ENCODE measurements at regions not wholly inside any gene's neighbourhood (a gene's known extent, or its start where the extent isn't known, plus 50 kb on each side); places are given as distances from the start of the nearest gene placed in this dataset.
A peak's percentile ranks its signal among the peaks of the same experiment; 100 is the strongest.

DNA sequence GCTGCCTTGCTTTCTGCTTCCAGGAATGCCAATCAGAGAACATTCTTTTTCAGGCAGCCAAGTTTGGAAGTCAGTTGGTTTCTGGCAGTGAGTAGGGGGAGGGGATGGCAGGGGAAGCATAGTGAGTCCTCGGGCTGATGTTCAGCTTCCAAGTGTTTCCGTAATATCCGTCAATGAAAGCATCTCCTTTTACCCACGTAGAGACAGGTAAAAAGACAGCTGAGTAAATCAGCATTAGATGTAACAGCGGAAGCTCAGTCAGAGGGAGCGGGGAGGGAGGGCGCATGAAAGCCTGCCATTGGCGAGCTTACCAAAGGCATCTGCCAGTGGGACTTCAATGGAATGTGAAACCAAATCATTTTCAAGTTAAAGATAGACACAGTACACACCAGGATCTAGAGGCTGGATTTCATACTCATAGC is 117.1 kb upstream of the DTNA start:
- peak; percentile 30 for DNase-seq (ENCODE audit: low read depth, low spot score)

- DNase-seq (ENCODE audit: low read depth, low spot score): no peak
Observed at GRCh38 chr18:34594266-34594665, 115.8 kb upstream of the DTNA start.

GRCh38 chr18:34595690-34596089 is 114.4 kb upstream of the DTNA start:
- DNase-seq (ENCODE audit: low read depth, low spot score): peak; percentile 30

- no peak for DNase-seq (ENCODE audit: low read depth, low spot score)
Observed at GRCh38 chr18:34598120-34598635, 111.9 kb upstream of the DTNA start.

GRCh38 chr18:34600158-34600557 is 109.9 kb upstream of the DTNA start:
- no peak for DNase-seq (ENCODE audit: low read depth, low spot score)

- DNase-seq (ENCODE audit: low read depth, low spot score): no peak
Observed at GRCh38 chr18:34600874-34601656, 109.0 kb upstream of the DTNA start.

- no peak for DNase-seq (ENCODE audit: low read depth, low spot score)
Observed at GRCh38 chr18:34604591-34604990, 105.5 kb upstream of the DTNA start.

- no peak for DNase-seq (ENCODE audit: low read depth, low spot score)
Observed at GRCh38 chr18:34606851-34607250, 103.2 kb upstream of the DTNA start.

GRCh38 chr18:34608064-34608463 is 102.0 kb upstream of the DTNA start:
- DNase-seq (ENCODE audit: low read depth, low spot score): no peak

GRCh38 chr18:34609986-34610648 is 100.0 kb upstream of the DTNA start:
- no peak for DNase-seq (ENCODE audit: low read depth, low spot score)

- no peak for DNase-seq (ENCODE audit: low read depth, low spot score)
Observed at GRCh38 chr18:34611904-34612303, 98.2 kb upstream of the DTNA start.

GRCh38 chr18:34620258-34620861 is 89.7 kb upstream of the DTNA start:
- DNase-seq (ENCODE audit: low read depth, low spot score): no peak

- no peak for DNase-seq (ENCODE audit: low read depth, low spot score)
Observed at GRCh38 chr18:34623557-34623956, 86.5 kb upstream of the DTNA start.

DNA sequence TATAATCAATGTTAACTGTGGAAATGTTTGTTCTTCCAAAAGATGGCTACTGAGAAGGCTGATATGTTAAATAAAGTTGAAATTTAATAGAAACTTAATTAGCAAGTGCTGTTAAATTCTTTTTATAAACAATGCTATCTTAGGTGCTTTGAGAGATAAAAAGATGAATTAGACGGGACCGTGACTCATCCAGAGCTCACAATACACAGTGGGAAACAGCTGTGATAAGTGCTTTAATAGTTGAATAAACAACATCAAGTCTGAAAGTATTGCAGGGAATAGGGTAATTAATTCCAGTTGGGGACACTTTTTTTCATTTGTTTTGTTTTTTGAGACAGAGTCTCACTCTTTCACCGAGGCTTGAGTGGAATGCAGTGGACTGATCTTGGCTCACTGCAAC is 85.5 kb upstream of the DTNA start:
- DNase-seq (ENCODE audit: low read depth, low spot score): no peak

- DNase-seq (ENCODE audit: low read depth, low spot score): no peak
Observed at GRCh38 chr18:34626404-34627136, 83.5 kb upstream of the DTNA start.

- DNase-seq (ENCODE audit: low read depth, low spot score): no peak
Observed at GRCh38 chr18:34627137-34627920, 82.8 kb upstream of the DTNA start.

- DNase-seq (ENCODE audit: low read depth, low spot score): no peak
Observed at GRCh38 chr18:34631093-34631966, 78.8 kb upstream of the DTNA start.

DNA sequence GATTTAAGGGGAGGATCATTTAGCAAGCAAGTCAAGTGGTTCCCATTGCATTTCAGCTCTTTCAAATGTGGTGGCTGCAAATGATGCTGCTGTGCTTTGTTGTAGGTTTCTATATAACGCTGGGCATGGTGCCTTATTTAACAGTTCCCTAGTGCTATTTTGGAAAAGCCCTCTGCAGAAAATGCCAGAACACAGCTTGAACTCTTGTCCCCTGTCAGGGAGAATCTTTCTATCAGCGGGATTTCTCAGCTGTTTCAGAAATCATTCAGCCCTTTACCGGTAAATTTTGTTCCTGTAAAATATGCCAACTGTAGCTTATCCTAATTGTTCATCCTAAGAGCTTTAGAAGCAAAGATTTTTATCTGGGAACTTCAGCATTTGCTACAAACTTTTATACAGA is 77.8 kb upstream of the DTNA start:
- no peak for DNase-seq (ENCODE audit: low read depth, low spot score)

DNA sequence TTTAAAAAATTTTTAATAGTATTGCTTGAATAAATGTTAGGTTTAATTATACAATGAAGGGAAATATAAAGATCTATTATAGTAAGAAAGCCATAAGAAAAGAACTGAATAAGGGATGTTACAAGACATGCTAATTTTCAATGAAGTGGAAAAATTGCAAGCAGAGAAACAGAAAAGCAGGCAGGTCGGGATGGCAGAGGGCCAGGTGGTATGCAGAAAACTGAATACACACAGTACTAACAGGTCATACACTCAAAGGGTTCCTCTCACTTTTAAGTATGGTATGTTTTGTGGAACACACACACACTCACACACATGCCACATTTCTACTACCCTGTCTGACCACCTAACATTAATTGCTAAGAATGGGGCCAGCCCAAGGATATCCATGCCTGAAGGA is 76.7 kb upstream of the DTNA start:
- no peak for DNase-seq (ENCODE audit: low read depth, low spot score)
